Brain microvascular endothelial cell (primary cell): ENCODE measurements at regions not wholly inside any gene's neighbourhood (a gene's known extent, or its start where the extent isn't known, plus 50 kb on each side); places are given as distances from the start of the nearest gene placed in this dataset.
"Not testable (repeated sequence)": the region's sequence is repeated elsewhere in the genome, so short reads cannot be mapped to it uniquely, and the experiment has no call there.

Source experiments
- DNase-seq: peaks from one replicate; pipeline ENCODE4 v3.0.0-alpha.2; 2020
- H3K27ac ChIP-seq: fragments of 250-450 bp; sonication (Bioruptor Pico); 2 replicates; pipeline ENCODE4 v1.5.1; 2020; ENCODE audit warnings: mild to moderate bottlenecking, moderate library complexity
- H3K27me3 ChIP-seq: fragments of 250-450 bp; sonication (Bioruptor Pico); replicated peaks from 2 replicates; pipeline ENCODE4 v1.5.1; 2020; ENCODE audit warnings: mild to moderate bottlenecking
- H3K36me3 ChIP-seq: fragments of 250-450 bp; sonication (Bioruptor Pico); replicated peaks from 2 replicates; pipeline ENCODE4 v1.5.1; 2020; ENCODE audit warnings: mild to moderate bottlenecking
- H3K4me3 ChIP-seq: 2 replicates; pipeline ENCODE4 v1.5.1; 2011; ENCODE audit warnings: low read depth, mild to moderate bottlenecking, control low read depth, low read length, moderate library complexity
- CTCF ChIP-seq: IDR thresholded peaks from 2 replicates; pipeline ENCODE4 v1.5.1; 2011; ENCODE audit warnings: low read depth, mild to moderate bottlenecking, moderate library complexity, low read length, control low read depth, inconsistent platforms; ENCODE audit errors: missing control alignments
- in situ Hi-C: cut with HindIII; loops from 2 replicates; pipeline ENCODE4 v1.10.0; 2017; ENCODE audit warnings: low sequenced_read_pairs, low pct_ligation_motif_present

GRCh38 chr4:162839814-162840213 lies 326.9 kb downstream of the NAF1 start:
- H3K27ac ChIP-seq: no peak overlapping the region
- no peak for TF ChIP-seq CTCF
- in situ Hi-C loops: no loop called here
- no peak for DNase-seq
- H3K27me3 ChIP-seq: no peaks in the 10 kb centered on the region
- no peaks in the 10 kb centered on the region for H3K36me3 ChIP-seq
- H3K4me3 ChIP-seq: no peak overlapping the region

GRCh38 chr4:162838671-162839070 lies 328.0 kb downstream of the NAF1 start:
- Histone ChIP-seq H3K36me3 (no peaks in the 10 kb centered on the region), H3K27ac (no peak overlapping the region), H3K27me3 (no peaks in the 10 kb centered on the region), H3K4me3 (no peak overlapping the region)
- in situ Hi-C loops: no loop called here
- no peak for TF ChIP-seq CTCF
- peak; percentile 7 for DNase-seq

- in situ Hi-C loops: no loop called here
- no peaks in the 10 kb centered on the region for H3K36me3 ChIP-seq
- H3K27me3 ChIP-seq: no peaks in the 10 kb centered on the region
- no peak overlapping the region for H3K4me3 ChIP-seq
- H3K27ac ChIP-seq: no peak overlapping the region
- DNase-seq: no peak
- no peak for TF ChIP-seq CTCF
Measured at GRCh38 chr4:162837679-162838078, 329.0 kb downstream of the NAF1 start.

GRCh38 chr4:162837241-162837640 lies 329.4 kb downstream of the NAF1 start:
- H3K36me3 ChIP-seq: no peaks in the 10 kb centered on the region
- H3K4me3 ChIP-seq: no peak overlapping the region
- no peaks in the 10 kb centered on the region for H3K27me3 ChIP-seq
- no peak for DNase-seq
- in situ Hi-C loops: no loop called here
- no peak overlapping the region for H3K27ac ChIP-seq
- TF ChIP-seq CTCF: no peak

- in situ Hi-C loops: no loop called here
- TF ChIP-seq CTCF: no peak
- Histone ChIP-seq H3K36me3 (no peaks in the 10 kb centered on the region), H3K27me3 (no peaks in the 10 kb centered on the region), H3K4me3 (no peak overlapping the region), H3K27ac (no peak overlapping the region)
- DNase-seq: no peak
Measured at GRCh38 chr4:162836773-162837172, 329.9 kb downstream of the NAF1 start.

GRCh38 chr4:162836258-162836657 lies 330.4 kb downstream of the NAF1 start:
- in situ Hi-C loops, H3K27ac ChIP-seq, DNase-seq, H3K27me3 ChIP-seq, H3K36me3 ChIP-seq, H3K4me3 ChIP-seq: not testable (repeated sequence)
